ENCODE measurements at regions not wholly inside any gene's neighbourhood (a gene's known extent, or its start where the extent isn't known, plus 50 kb on each side); places are given as distances from the start of the nearest gene placed in this dataset.

GRCh38 chr6:155538708-155539390 lies 83.2 kb upstream of the NOX3 start:
- TF ChIP-seq CTCF (IDR thresholded peaks at IDR 0.05), result no peak
- no peak for TF ChIP-seq POLR2A (IDR thresholded peaks at IDR 0.05)
- TF ChIP-seq POLR2AphosphoS5 (IDR thresholded peaks at IDR 0.05), result no peak

All from sigmoid colon (tissue), 4 donors.